ENCODE measurements at regions not wholly inside any gene's neighbourhood (a gene's known extent, or its start where the extent isn't known, plus 50 kb on each side); places are given as distances from the start of the nearest gene placed in this dataset.
"Not testable (repeated sequence)": the region's sequence is repeated elsewhere in the genome, so short reads cannot be mapped to it uniquely, and the experiment has no call there.

GRCh38 chr13:99729745-99730144, 228.5 kb downstream of the TM9SF2 start:
- Mint-ChIP-seq H3K9me3 (no peaks in the 10 kb centered on the region), H3K4me3 (no peak overlapping the region), H3K27me3 (ENCODE audit: low read depth) (no peaks in the 10 kb centered on the region), H3K27ac (no peak overlapping the region; the same call in 1 of the 2 replicates), H3K4me1 (peaks cover 75% of the 10 kb centered on the region), H3K36me3 (no peaks in the 10 kb centered on the region)
- ATAC-seq (no peak), DNase-seq (ENCODE audit: low spot score) (no peak)
- TF ChIP-seq IRF2 (CRISPR knock-in tag; IDR thresholded peaks at IDR 0.05; ENCODE audit: borderline replicate concordance, low read depth) (no peak), TP53 (CRISPR knock-in tag; IDR thresholded peaks at IDR 0.05) (no peak), FOXP1 (CRISPR knock-in tag; IDR thresholded peaks at IDR 0.05; ENCODE audit: borderline replicate concordance) (0 out of 2 replicates have a peak, but pooled peaks have one; percentile 19), ATF6 (CRISPR knock-in tag; IDR thresholded peaks at IDR 0.05) (no peak)
- POLR2A ChIA-PET = no interaction called here
- CTCF ChIA-PET = no interaction called here

- H3K4me3 Mint-ChIP-seq; CTCF ChIA-PET; ATAC-seq; H3K27me3 Mint-ChIP-seq (ENCODE audit: low read depth); H3K9me3 Mint-ChIP-seq; DNase-seq (ENCODE audit: low spot score); H3K36me3 Mint-ChIP-seq: not testable (repeated sequence)
- POLR2A ChIA-PET = interaction anchor here (0.7 kb wide), 1 partner anchor 87 kb away, joined by 3 read pairs; no protein-coding TSS in a partner anchor
- peaks cover 75% of the 10 kb centered on the region for H3K4me1 Mint-ChIP-seq
- peak overlapping the region; percentile 57 for H3K27ac Mint-ChIP-seq
Observed at GRCh38 chr13:99727651-99728050, 226.4 kb downstream of the TM9SF2 start.

- ATAC-seq (peak; percentile 50), DNase-seq (ENCODE audit: low spot score) (no peak)
- no peak for TF ChIP-seq IRF2 (CRISPR knock-in tag; IDR thresholded peaks at IDR 0.05; ENCODE audit: borderline replicate concordance, low read depth)
- no peak for TF ChIP-seq FOXJ3 (CRISPR knock-in tag; IDR thresholded peaks at IDR 0.05; ENCODE audit: borderline replicate concordance)
- Mint-ChIP-seq H3K4me3 (no peak overlapping the region), H3K9me3 (no peaks in the 10 kb centered on the region), H3K27ac (peak overlapping the region; percentile 87), H3K27me3 (ENCODE audit: low read depth) (no peaks in the 10 kb centered on the region), H3K36me3 (no peaks in the 10 kb centered on the region), H3K4me1 (peaks cover 75% of the 10 kb centered on the region)
- CTCF ChIA-PET = interaction anchor here (1.2 kb wide), 1 partner anchor 42 kb away, joined by 8 read pairs; no protein-coding TSS in a partner anchor
- POLR2A ChIA-PET = no interaction called here
Observed at GRCh38 chr13:99726282-99726894, 225.1 kb downstream of the TM9SF2 start.

GRCh38 chr13:99725644-99726043, 224.4 kb downstream of the TM9SF2 start:
- ATAC-seq (no peak), DNase-seq (ENCODE audit: low spot score) (no peak)
- ChIA-PET CTCF (interaction anchor here (1.2 to 1.9 kb wide), 3 partner anchors 41 to 70 kb away, joined by 4 to 8 read pairs (median 4); no protein-coding TSS in a partner anchor), POLR2A (interaction anchor here (0.5 kb wide), 1 partner anchor 23 kb away, joined by 6 read pairs; no protein-coding TSS in a partner anchor)
- Mint-ChIP-seq H3K27ac (peak overlapping the region; percentile 92), H3K4me3 (no peak overlapping the region), H3K4me1 (peaks cover 76% of the 10 kb centered on the region), H3K9me3 (no peaks in the 10 kb centered on the region), H3K27me3 (ENCODE audit: low read depth) (no peaks in the 10 kb centered on the region), H3K36me3 (no peaks in the 10 kb centered on the region)
- no peak for TF ChIP-seq E2F4 (CRISPR knock-in tag; IDR thresholded peaks at IDR 0.05; ENCODE audit: borderline replicate concordance, low read depth)
- no peak for TF ChIP-seq ZNF532 (CRISPR knock-in tag; IDR thresholded peaks at IDR 0.05; ENCODE audit: borderline replicate concordance)
- TF ChIP-seq ETV6 (CRISPR knock-in tag; IDR thresholded peaks at IDR 0.05) = no peak
- no peak for TF ChIP-seq GTF2I (CRISPR knock-in tag; conservative IDR thresholded peaks at IDR 0.05)
- TF ChIP-seq ZNF512 (CRISPR knock-in tag; IDR thresholded peaks at IDR 0.05; ENCODE audit: borderline replicate concordance) = no peak
